Fibroblast of villous mesenchyme (primary cell): ENCODE measurements at regions not wholly inside any gene's neighbourhood (a gene's known extent, or its start where the extent isn't known, plus 50 kb on each side); places are given as distances from the start of the nearest gene placed in this dataset.
A peak's percentile ranks its signal among the peaks of the same experiment; 100 is the strongest.

Source experiments
- DNase-seq: peaks from one replicate; pipeline ENCODE4 v3.0.0-alpha.2; 2010; ENCODE audit warnings: low read depth
- H3K4me3 ChIP-seq: 2 replicates; pipeline ENCODE4 v1.5.1; 2011; ENCODE audit warnings: low read depth, mild to moderate bottlenecking, low read length
- CTCF ChIP-seq: IDR thresholded peaks from 2 replicates; pipeline ENCODE4 v1.5.1; 2012; ENCODE audit warnings: low read depth, mild to moderate bottlenecking, low read length; ENCODE audit not compliant: insufficient read depth

GRCh38 chr3:113132571-113132996 lies 78.8 kb upstream of the BOC start:
- DNase-seq, result peak; percentile 40
- TF ChIP-seq CTCF, result no peak
- H3K4me3 ChIP-seq, result no peak overlapping the region

DNA sequence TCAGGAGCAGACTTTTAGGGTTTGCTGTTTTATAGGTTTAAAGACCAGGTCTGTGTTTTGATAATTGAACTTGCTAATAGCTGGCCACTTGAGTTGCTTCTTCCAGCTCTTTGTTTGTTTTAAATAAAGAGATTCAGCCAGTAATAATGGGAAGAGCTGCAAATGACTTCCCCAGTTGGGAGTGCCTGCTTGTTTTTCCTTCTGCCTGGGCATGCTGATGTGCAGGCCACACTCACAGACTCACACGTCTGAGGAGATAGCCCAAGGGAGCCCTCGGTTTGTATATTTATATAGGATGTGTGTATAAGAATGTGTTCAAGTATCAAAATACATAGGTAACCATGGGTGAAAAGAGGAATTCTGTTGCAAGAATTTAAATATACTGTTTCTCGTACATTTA lies 78.2 kb upstream of the BOC start:
- H3K4me3 ChIP-seq, result no peak overlapping the region
- TF ChIP-seq CTCF, result no peak
- DNase-seq, result no peak

GRCh38 chr3:113136071-113136470 lies 75.3 kb upstream of the BOC start:
- H3K4me3 ChIP-seq, result no peak overlapping the region
- TF ChIP-seq CTCF, result peak; percentile 44
- DNase-seq, result peak; percentile 28

- no peak for TF ChIP-seq CTCF
- H3K4me3 ChIP-seq, result no peak overlapping the region
- no peak for DNase-seq
Observed at GRCh38 chr3:113136544-113136943, 74.8 kb upstream of the BOC start.

DNA sequence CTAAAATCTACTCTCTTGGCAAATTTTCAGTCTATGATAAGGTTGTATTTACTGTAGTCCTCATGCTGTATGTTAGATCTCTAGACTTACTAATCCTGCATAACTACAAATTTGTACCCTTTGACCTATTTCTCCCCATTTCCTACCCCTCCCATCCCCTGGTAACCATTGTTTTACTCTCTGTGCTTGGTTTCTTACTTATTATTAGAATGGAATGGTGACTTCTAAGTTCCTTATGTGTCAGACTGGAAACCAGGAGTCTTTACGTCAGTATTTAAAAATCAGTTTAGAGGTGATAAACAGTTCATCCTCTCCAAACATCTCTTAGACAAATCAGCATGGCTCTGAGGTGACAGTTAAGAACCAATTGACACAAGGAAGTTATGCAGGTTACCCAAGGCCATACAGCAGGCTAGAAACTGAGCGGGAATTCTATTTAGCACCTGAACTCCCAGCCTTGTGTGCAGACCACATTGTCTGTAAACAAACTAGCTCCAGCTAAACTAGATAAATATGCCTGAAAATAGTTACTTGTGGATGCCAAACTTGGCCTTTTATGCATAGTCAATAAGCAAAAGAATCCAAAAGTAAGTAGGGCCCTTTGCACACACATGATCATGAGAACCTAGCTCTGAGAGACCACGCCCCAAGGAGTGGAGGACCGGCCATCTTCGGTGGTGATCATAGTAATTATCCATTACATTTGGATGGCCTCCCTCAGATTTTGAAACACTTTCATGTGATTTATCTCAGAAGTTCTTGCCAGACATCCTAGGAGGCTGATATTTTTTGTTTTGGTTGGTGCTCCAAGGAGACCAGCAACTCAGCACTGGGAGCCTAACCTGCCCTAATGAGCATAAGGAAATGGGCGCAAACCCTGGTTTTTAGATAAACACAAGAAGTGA lies 72.3 kb upstream of the BOC start:
- H3K4me3 ChIP-seq, result no peak overlapping the region
- no peak for DNase-seq
- no peak for TF ChIP-seq CTCF

DNA sequence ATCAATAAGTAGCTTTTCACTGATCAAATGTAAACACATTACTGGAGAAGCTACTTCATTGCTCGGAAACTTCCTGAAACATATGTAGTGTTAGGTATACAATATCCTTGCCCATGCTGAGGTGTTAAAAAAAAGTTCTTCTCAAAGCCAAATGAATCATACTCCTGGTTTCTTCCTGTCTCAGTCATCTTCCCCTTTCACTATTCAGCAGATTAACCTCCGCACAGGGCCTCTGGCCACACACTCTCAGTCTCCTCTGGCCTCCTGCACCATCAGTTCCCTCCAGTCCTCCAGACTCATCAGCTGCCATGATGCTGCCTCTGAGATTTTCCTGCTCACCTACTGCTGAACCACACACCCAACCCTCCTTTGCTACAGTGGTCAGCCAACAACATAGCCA lies 70.5 kb upstream of the BOC start:
- no peak for DNase-seq
- no peak for TF ChIP-seq CTCF
- H3K4me3 ChIP-seq, result no peak overlapping the region
